ENCODE measurements at regions not wholly inside any gene's neighbourhood (a gene's known extent, or its start where the extent isn't known, plus 50 kb on each side); places are given as distances from the start of the nearest gene placed in this dataset.

- peaks cover 0 to 3% (median 0%) of the 10 kb centered on the region in 4 donors for H3K9me3 ChIP-seq (ENCODE audit: control insufficient read depth in 4 of 4, low read length in 3 of 4)
- H3K36me3 ChIP-seq (ENCODE audit: control insufficient read depth in 4 of 4, insufficient read depth in 3 of 4, low read depth in 1 of 4, low read length in 3 of 4), result no peaks in the 10 kb centered on the region
- DNase-seq (ENCODE audit: low spot score), result no peak
- H3K4me1 ChIP-seq (ENCODE audit: control insufficient read depth in 4 of 4, insufficient read depth in 4 of 4, low read length in 3 of 4), result no peaks in the 10 kb centered on the region
- no peak for TF ChIP-seq RXRA (IDR thresholded peaks at IDR 0.05)
- no peak for TF ChIP-seq SP1 (IDR thresholded peaks at IDR 0.05)
- TF ChIP-seq JUND (IDR thresholded peaks at IDR 0.05), result no peak
- TF ChIP-seq RAD21 (IDR thresholded peaks at IDR 0.05), result no peak
- TF ChIP-seq FOXA2 (IDR thresholded peaks at IDR 0.05), result no peak
- TF ChIP-seq, protein P1, sequence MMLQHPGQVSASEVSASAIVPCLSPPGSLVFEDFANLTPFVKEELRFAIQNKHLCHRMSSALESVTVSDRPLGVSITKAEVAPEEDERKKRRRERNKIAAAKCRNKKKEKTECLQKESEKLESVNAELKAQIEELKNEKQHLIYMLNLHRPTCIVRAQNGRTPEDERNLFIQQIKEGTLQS (IDR thresholded peaks at IDR 0.05), result no peak
- TF ChIP-seq YY1 (IDR thresholded peaks at IDR 0.05), result no peak
- TF ChIP-seq NR2F2 (IDR thresholded peaks at IDR 0.05), result no peak
- no peak for TF ChIP-seq MAX (IDR thresholded peaks at IDR 0.05)
- TF ChIP-seq HNF4G (IDR thresholded peaks at IDR 0.05), result no peak
- TF ChIP-seq, protein P2, sequence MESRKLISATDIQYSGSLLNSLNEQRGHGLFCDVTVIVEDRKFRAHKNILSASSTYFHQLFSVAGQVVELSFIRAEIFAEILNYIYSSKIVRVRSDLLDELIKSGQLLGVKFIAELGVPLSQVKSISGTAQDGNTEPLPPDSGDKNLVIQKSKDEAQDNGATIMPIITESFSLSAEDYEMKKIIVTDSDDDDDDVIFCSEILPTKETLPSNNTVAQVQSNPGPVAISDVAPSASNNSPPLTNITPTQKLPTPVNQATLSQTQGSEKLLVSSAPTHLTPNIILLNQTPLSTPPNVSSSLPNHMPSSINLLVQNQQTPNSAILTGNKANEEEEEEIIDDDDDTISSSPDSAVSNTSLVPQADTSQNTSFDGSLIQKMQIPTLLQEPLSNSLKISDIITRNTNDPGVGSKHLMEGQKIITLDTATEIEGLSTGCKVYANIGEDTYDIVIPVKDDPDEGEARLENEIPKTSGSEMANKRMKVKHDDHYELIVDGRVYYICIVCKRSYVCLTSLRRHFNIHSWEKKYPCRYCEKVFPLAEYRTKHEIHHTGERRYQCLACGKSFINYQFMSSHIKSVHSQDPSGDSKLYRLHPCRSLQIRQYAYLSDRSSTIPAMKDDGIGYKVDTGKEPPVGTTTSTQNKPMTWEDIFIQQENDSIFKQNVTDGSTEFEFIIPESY (IDR thresholded peaks at IDR 0.05), result no peak
- TF ChIP-seq, protein P3, sequence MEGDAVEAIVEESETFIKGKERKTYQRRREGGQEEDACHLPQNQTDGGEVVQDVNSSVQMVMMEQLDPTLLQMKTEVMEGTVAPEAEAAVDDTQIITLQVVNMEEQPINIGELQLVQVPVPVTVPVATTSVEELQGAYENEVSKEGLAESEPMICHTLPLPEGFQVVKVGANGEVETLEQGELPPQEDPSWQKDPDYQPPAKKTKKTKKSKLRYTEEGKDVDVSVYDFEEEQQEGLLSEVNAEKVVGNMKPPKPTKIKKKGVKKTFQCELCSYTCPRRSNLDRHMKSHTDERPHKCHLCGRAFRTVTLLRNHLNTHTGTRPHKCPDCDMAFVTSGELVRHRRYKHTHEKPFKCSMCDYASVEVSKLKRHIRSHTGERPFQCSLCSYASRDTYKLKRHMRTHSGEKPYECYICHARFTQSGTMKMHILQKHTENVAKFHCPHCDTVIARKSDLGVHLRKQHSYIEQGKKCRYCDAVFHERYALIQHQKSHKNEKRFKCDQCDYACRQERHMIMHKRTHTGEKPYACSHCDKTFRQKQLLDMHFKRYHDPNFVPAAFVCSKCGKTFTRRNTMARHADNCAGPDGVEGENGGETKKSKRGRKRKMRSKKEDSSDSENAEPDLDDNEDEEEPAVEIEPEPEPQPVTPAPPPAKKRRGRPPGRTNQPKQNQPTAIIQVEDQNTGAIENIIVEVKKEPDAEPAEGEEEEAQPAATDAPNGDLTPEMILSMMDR (IDR thresholded peaks at IDR 0.05; ENCODE audit: low read depth, low read length, missing input control), result no peak
- 83% methylated on average over 4 of the region's 4 CpGs for WGBS
- no peak overlapping the region for H3K4me3 ChIP-seq (ENCODE audit: low read depth in 1 of 3, low read length in 3 of 3)
- H3K9ac ChIP-seq (ENCODE audit: low read depth in 1 of 2, low read length in 2 of 2), result no peak overlapping the region
- H3K27me3 ChIP-seq (ENCODE audit: control insufficient read depth in 4 of 4, insufficient read depth in 4 of 4, low read length in 3 of 4), result peaks cover 0 to 4% (median 0%) of the 10 kb centered on the region in 4 donors
- no peak overlapping the region for H3K27ac ChIP-seq (ENCODE audit: low read depth in 1 of 2, low read length in 2 of 2)
Observed at GRCh38 chr6:40192516-40192915, 258.3 kb upstream of the MOCS1 start.

DNA sequence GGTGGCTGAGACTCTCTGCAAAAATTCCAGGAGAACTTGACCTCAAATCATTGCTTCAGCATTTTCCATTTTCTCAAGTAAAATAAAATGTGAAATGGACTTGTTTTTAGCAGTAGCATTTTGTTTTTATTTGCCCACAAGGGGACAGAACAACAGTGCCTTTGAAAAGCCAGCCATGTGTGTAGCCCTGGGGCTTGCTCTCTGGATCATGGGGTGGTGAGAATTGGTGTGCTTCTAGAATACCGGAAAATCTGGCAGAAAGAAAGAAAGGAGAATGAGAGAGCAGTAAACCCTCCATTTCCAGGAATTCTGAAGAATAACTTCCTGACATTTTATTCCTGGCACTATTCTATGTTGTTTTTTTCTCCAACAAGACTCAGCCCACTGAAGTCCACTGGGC lies 254.7 kb upstream of the MOCS1 start:
- 80% methylated on average over 1 of the region's 1 CpG for WGBS
- DNase-seq (ENCODE audit: low spot score), result no peak
- H3K9me3 ChIP-seq (ENCODE audit: control insufficient read depth in 4 of 4, low read length in 3 of 4), result peaks cover 2 to 5% (median 3%) of the 10 kb centered on the region in 4 donors
- no peaks in the 10 kb centered on the region for H3K4me1 ChIP-seq (ENCODE audit: control insufficient read depth in 4 of 4, insufficient read depth in 4 of 4, low read length in 3 of 4)
- peaks cover 0 to 3% (median 0%) of the 10 kb centered on the region in 4 donors for H3K27me3 ChIP-seq (ENCODE audit: control insufficient read depth in 4 of 4, insufficient read depth in 4 of 4, low read length in 3 of 4)
- no peaks in the 10 kb centered on the region for H3K36me3 ChIP-seq (ENCODE audit: control insufficient read depth in 4 of 4, insufficient read depth in 3 of 4, low read depth in 1 of 4, low read length in 3 of 4)
- no peak for TF ChIP-seq NR2F2 (IDR thresholded peaks at IDR 0.05)
- TF ChIP-seq HNF4G (IDR thresholded peaks at IDR 0.05), result no peak
- TF ChIP-seq, protein P3 (IDR thresholded peaks at IDR 0.05; ENCODE audit: low read depth, low read length, missing input control), result no peak
- TF ChIP-seq, protein P2 (IDR thresholded peaks at IDR 0.05), result no peak
- no peak for TF ChIP-seq RAD21 (IDR thresholded peaks at IDR 0.05)
- no peak overlapping the region for H3K4me3 ChIP-seq (ENCODE audit: low read depth in 1 of 3, low read length in 3 of 3)
- H3K27ac ChIP-seq (ENCODE audit: low read depth in 1 of 2, low read length in 2 of 2), result no peak overlapping the region
- no peak overlapping the region for H3K9ac ChIP-seq (ENCODE audit: low read depth in 1 of 2, low read length in 2 of 2)
